GM21529 (cell line): ENCODE measurements at regions not wholly inside any gene's neighbourhood (a gene's known extent, or its start where the extent isn't known, plus 50 kb on each side); places are given as distances from the start of the nearest gene placed in this dataset.
"Not testable (repeated sequence)": the region's sequence is repeated elsewhere in the genome, so short reads cannot be mapped to it uniquely, and the experiment has no call there.

Source experiments
- ATAC-seq: cut with Tn5 transposase; IDR thresholded peaks from one replicate; pipeline ENCODE4 v1.9.1; 2021; ENCODE audit not compliant: unreplicated experiment

- ATAC-seq = no peak
Measured at GRCh38 chr7:96826089-96826488, 116.4 kb upstream of the SEM1 start.

GRCh38 chr7:96827701-96828100 lies 118.1 kb upstream of the SEM1 start:
- no peak for ATAC-seq

DNA sequence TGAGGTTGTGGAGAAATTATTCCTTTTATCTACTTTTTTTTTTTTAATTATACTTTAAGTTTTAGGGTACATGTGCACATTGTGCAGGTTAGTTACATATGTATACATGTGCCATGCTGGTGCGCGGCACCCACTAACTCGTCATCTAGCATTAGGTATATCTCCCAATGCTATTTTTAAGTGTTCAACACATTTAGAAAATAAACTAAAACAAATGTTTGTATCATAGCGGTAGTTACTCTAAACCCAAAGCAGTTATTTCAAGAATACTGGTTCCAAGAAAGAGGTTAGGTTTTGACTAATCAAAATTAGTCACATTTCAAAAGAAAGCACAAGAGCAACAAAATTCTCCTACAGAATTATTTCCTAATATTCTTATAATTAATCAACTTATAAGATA lies 119.5 kb upstream of the SEM1 start:
- ATAC-seq = not testable (repeated sequence)

- ATAC-seq = no peak
Measured at GRCh38 chr7:96831446-96831845, 121.8 kb upstream of the SEM1 start.

- ATAC-seq = no peak
Measured at GRCh38 chr7:96832092-96832662, 122.5 kb upstream of the SEM1 start.

- no peak for ATAC-seq
Measured at GRCh38 chr7:96833676-96834453, 124.2 kb upstream of the SEM1 start.

GRCh38 chr7:96836456-96836855 lies 126.8 kb upstream of the SEM1 start:
- ATAC-seq = no peak

- peak; percentile 97 for ATAC-seq
Measured at GRCh38 chr7:96837593-96837992, 127.9 kb upstream of the SEM1 start.

DNA sequence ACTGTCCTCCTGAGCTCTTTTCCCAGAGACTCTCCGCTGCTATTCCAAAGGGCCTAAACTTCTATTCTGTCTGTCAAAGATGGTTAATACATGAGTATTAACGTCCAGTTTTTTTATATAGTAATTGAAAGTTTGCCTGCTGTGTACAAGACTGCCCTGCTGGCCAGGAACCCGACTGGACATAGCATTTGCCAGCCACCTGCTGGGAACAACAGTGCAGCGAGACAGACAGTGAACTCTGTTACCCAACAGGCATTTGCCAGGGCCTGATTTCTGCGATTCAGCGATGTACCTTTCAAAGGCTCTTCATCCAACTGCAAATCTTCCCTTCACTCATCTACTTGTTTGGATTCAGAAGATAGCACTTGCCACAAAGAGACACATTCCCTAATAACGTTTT lies 128.8 kb upstream of the SEM1 start:
- ATAC-seq = no peak

- ATAC-seq = no peak
Measured at GRCh38 chr7:96855139-96855538, 145.5 kb upstream of the SEM1 start.

DNA sequence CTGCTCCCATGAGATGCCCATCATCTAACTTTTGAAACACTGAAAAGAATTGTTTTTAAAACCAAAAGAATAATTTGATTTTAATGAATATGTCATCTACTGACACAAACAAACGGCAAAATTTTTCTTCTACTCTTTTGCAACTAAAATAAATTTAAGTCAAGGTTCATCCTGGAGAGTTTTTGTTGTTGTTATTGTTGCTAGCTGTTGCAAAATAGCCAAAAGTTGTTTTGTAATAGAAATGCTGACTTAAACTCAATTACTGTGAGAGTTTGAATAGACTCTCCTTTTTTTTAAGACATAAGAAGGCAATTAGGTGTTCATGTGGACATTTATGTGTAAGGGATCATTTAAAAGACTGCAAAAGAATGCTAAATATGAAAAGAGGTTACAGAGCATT lies 146.0 kb upstream of the SEM1 start:
- ATAC-seq = no peak

GRCh38 chr7:96869538-96869937 lies 135.8 kb upstream of the DLX6 start:
- ATAC-seq = no peak

GRCh38 chr7:96870185-96870584 lies 135.2 kb upstream of the DLX6 start:
- ATAC-seq = no peak

DNA sequence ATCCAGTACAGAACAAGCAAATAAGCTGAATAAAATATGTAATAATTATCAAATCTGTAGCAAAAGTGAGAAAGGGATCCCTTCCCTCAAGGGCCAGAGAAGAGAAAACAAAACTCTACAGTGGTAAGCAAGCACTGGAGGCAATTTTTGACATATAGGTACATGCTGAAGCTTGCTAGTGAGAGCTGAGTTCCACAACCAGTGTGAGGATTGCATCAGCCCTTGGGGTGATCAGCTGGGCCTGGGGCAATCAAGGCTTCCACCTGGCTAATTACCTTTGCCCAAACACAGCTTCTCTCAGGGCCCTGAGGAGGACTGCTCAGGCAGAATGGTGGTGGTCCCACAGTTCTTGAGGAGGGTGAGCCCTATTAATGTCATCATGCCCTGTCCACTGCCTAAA lies 134.4 kb upstream of the DLX6 start:
- ATAC-seq = no peak

GRCh38 chr7:96887426-96887825 lies 117.9 kb upstream of the DLX6 start:
- no peak for ATAC-seq

- ATAC-seq = no peak
Measured at GRCh38 chr7:96899108-96899507, 106.2 kb upstream of the DLX6 start.

DNA sequence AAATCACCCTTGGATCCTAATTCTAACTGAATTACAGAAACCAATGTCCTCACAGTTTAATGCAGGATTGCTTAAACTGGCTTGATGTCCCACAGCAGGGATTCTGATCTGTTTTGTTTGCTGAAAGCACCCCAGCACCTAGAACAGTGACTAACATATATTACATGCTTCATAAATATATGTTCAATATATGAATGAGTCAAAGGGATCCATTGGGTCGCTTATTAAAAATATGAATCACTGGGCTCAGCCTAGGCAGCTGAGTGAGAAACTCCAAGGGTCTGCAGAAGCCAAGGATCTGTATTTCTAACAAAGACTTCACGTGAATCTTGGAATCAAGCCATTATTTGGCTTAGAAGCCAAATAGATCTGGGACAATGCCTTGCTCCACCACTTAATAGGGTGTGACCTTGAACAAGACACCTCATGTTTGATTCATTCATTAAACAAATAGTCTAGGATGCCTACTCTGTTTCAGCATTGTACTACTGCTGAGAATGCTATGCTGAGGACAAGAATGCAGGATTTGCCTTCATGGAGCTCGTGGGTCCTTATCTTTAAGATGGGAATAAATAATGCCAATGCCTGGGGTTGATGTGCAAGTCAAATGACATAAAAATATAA lies 103.4 kb upstream of the DLX6 start:
- ATAC-seq = no peak

- ATAC-seq = no peak
Measured at GRCh38 chr7:96903906-96904305, 101.4 kb upstream of the DLX6 start.

GRCh38 chr7:96910486-96910885 lies 94.9 kb upstream of the DLX6 start:
- ATAC-seq = no peak

GRCh38 chr7:96915029-96915428 lies 90.3 kb upstream of the DLX6 start:
- no peak for ATAC-seq

GRCh38 chr7:96920064-96920463 lies 85.3 kb upstream of the DLX6 start:
- no peak for ATAC-seq

- no peak for ATAC-seq
Measured at GRCh38 chr7:96920713-96921112, 84.6 kb upstream of the DLX6 start.
